ENCODE measurements at regions not wholly inside any gene's neighbourhood (a gene's known extent, or its start where the extent isn't known, plus 50 kb on each side); places are given as distances from the start of the nearest gene placed in this dataset.

- peaks cover 3 to 7% of the 10 kb centered on the region in 2 experiments; a peak in 2 of 4 replicates for H3K9me3 ChIP-seq (ENCODE audit: control insufficient read depth in 1 of 2, insufficient read depth in 1 of 2, low read depth in 1 of 2, low read length in 2 of 2)
- H3K4me2 ChIP-seq (ENCODE audit: low read length): no peak overlapping the region
- TF ChIP-seq ATF3 (IDR thresholded peaks at IDR 0.05) (no peak), POLR2A (IDR thresholded peaks at IDR 0.05; ENCODE audit: borderline replicate concordance, extremely low read depth, insufficient read depth, insufficient read length) (no peak), SIN3A (IDR thresholded peaks at IDR 0.05; ENCODE audit: low read depth) (no peak), MAX (IDR thresholded peaks at IDR 0.05) (no peak), CEBPB (IDR thresholded peaks at IDR 0.05; ENCODE audit: low read depth) (no peak), CBX3 (IDR thresholded peaks at IDR 0.05; ENCODE audit: low read depth) (no peak), ZBTB33 (IDR thresholded peaks at IDR 0.05; ENCODE audit: extremely low read depth, insufficient replicate concordance, low read length) (no peak)
- no peaks in the 10 kb centered on the region for H3K36me3 ChIP-seq (ENCODE audit: control insufficient read depth in 1 of 2, insufficient read depth in 2 of 2, low read length in 2 of 2)
- no peaks in the 10 kb centered on the region for H3K79me2 ChIP-seq (ENCODE audit: insufficient read depth, low read length)
- no peaks in the 10 kb centered on the region for H4K20me1 ChIP-seq (ENCODE audit: insufficient read depth)
- RAD21 ChIA-PET (ENCODE audit: low non-redundant PET in 1 of 2, low total read pairs in 2 of 2, uncharacterized antibody in 2 of 2, unreplicated experiment in 2 of 2): no interaction called here
- H3K4me3 ChIP-seq (replicated peaks in 1 of 2; ENCODE audit: low read depth in 1 of 2, low read length in 2 of 2): no peak overlapping the region
- POLR2A ChIA-PET: no interaction called here
- no peak overlapping the region for H3K27ac ChIP-seq (ENCODE audit: low read depth, low read length)
- no peak overlapping the region for H3K9ac ChIP-seq (ENCODE audit: low read length)
- intact Hi-C loops (cut with micrococcal nuclease): no loop called here
- H2AFZ ChIP-seq (ENCODE audit: low read depth, low read length, poor library complexity, severe bottlenecking): no peak overlapping the region
- ATAC-seq (no peak), DNase-seq (ENCODE audit: low read depth, low spot score) (no peak)
- no peaks in the 10 kb centered on the region for H3K9me2 ChIP-seq (ENCODE audit: insufficient read depth)
- H3K27me3 ChIP-seq (ENCODE audit: insufficient read depth, low read length): no peaks in the 10 kb centered on the region
- H3K4me1 ChIP-seq (ENCODE audit: control insufficient read depth in 1 of 2, insufficient read depth in 2 of 2, low read length in 2 of 2): no peaks in the 10 kb centered on the region
- no TSS peak for BruUV-seq (replicated peaks)
- CTCF ChIA-PET: no interaction called here
These were observed 132.4 kb downstream of the LRRC30 start for GRCh38 chr18:7363338-7363737.

GRCh38 chr18:7366597-7366996, 135.7 kb downstream of the LRRC30 start:
- peaks cover 3 to 13% of the 10 kb centered on the region in 2 experiments; a peak in 2 of 4 replicates for H3K9me3 ChIP-seq (ENCODE audit: control insufficient read depth in 1 of 2, insufficient read depth in 1 of 2, low read depth in 1 of 2, low read length in 2 of 2)
- no peaks in the 10 kb centered on the region for H3K9me2 ChIP-seq (ENCODE audit: insufficient read depth)
- no peak overlapping the region for H3K9ac ChIP-seq (ENCODE audit: low read length)
- ChIA-PET POLR2A (no interaction called here), CTCF (no interaction called here), RAD21 (ENCODE audit: low non-redundant PET in 1 of 2, low total read pairs in 2 of 2, uncharacterized antibody in 2 of 2, unreplicated experiment in 2 of 2) (no interaction called here)
- no peaks in the 10 kb centered on the region for H3K36me3 ChIP-seq (ENCODE audit: control insufficient read depth in 1 of 2, insufficient read depth in 2 of 2, low read length in 2 of 2)
- BruUV-seq (replicated peaks): no TSS peak
- no peak overlapping the region for H3K4me2 ChIP-seq (ENCODE audit: low read length)
- TF ChIP-seq POLR2A (IDR thresholded peaks at IDR 0.05; ENCODE audit: borderline replicate concordance, extremely low read depth, insufficient read depth, insufficient read length) (no peak), SP1 (IDR thresholded peaks at IDR 0.05; ENCODE audit: low read depth) (no peak), YY1 (IDR thresholded peaks at IDR 0.05; ENCODE audit: extremely low read depth, insufficient replicate concordance, low read depth, low read length) (no peak), EZH2phosphoT487 (IDR thresholded peaks at IDR 0.05; ENCODE audit: borderline replicate concordance) (no peak), CEBPB (IDR thresholded peaks at IDR 0.05; ENCODE audit: low read depth) (no peak), JUND (IDR thresholded peaks at IDR 0.05) (no peak), CBX3 (IDR thresholded peaks at IDR 0.05; ENCODE audit: low read depth) (no peak), ELF1 (IDR thresholded peaks at IDR 0.05; ENCODE audit: borderline replicate concordance, low read depth) (no peak), ZFX (IDR thresholded peaks at IDR 0.05) (no peak), EGR1 (IDR thresholded peaks at IDR 0.05; ENCODE audit: low read depth) (no peak), ZBTB33 (IDR thresholded peaks at IDR 0.05; ENCODE audit: extremely low read depth, insufficient replicate concordance, low read length) (no peak)
- H3K4me1 ChIP-seq (ENCODE audit: control insufficient read depth in 1 of 2, insufficient read depth in 2 of 2, low read length in 2 of 2): no peaks in the 10 kb centered on the region
- no peaks in the 10 kb centered on the region for H4K20me1 ChIP-seq (ENCODE audit: insufficient read depth)
- H2AFZ ChIP-seq (ENCODE audit: low read depth, low read length, poor library complexity, severe bottlenecking): no peak overlapping the region
- intact Hi-C loops (cut with micrococcal nuclease): no loop called here
- no peaks in the 10 kb centered on the region for H3K27me3 ChIP-seq (ENCODE audit: insufficient read depth, low read length)
- no peak overlapping the region for H3K4me3 ChIP-seq (replicated peaks in 1 of 2; ENCODE audit: low read depth in 1 of 2, low read length in 2 of 2)
- H3K79me2 ChIP-seq (ENCODE audit: insufficient read depth, low read length): no peaks in the 10 kb centered on the region
- DNase-seq (ENCODE audit: low read depth, low spot score): no peak
- no peak for ATAC-seq
- H3K27ac ChIP-seq (ENCODE audit: low read depth, low read length): no peak overlapping the region

Measured in HCT116 (cell line).